ENCODE measurements at regions not wholly inside any gene's neighbourhood (a gene's known extent, or its start where the extent isn't known, plus 50 kb on each side); places are given as distances from the start of the nearest gene placed in this dataset.
"Not testable (repeated sequence)": the region's sequence is repeated elsewhere in the genome, so short reads cannot be mapped to it uniquely, and the experiment has no call there.

DNA sequence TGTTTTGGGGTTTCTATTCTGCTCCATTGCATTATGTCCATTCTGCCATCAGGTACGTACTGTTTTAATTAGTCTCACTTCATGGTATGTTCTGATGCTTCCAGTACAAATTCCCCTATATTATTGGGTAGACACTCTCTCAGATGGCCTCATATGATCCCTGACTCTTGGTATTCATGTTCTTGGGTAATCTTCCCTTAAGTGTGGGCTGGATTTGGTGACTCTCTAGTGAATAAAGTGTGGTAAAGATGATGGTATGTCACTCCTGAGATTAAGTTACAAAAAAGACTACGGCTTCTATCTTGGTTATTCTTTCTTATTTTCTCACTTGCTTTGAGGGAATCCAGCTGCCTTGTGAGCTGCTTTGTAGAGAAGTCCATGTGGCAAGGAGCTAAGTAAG, 89.6 kb upstream of the TBC1D5 start:
- no peaks in the 10 kb centered on the region for H3K4me1 ChIP-seq (ENCODE audit: control insufficient read depth, insufficient read depth, low read length, poor library complexity, severe bottlenecking)
- DNase-seq, result no peak
- H3K27ac ChIP-seq (ENCODE audit: insufficient read depth, low read length, poor library complexity, severe bottlenecking), result no peak overlapping the region
- H3K9me3 ChIP-seq (ENCODE audit: control insufficient read depth, low read length), result no peaks in the 10 kb centered on the region
- H3K27me3 ChIP-seq (replicated peaks; ENCODE audit: control insufficient read depth, insufficient read depth, low read length, poor library complexity, severe bottlenecking), result peaks cover 4% of the 10 kb centered on the region
- no peak overlapping the region for H3K4me3 ChIP-seq (ENCODE audit: insufficient read depth, low read depth, low read length, poor library complexity, severe bottlenecking)
- H3K36me3 ChIP-seq (ENCODE audit: control insufficient read depth, insufficient read depth, low read length), result no peaks in the 10 kb centered on the region

- H3K27ac ChIP-seq (ENCODE audit: insufficient read depth, low read length, poor library complexity, severe bottlenecking), result no peak overlapping the region
- DNase-seq, result no peak
These were observed 88.9 kb upstream of the TBC1D5 start for GRCh38 chr3:17831366-17831765.

GRCh38 chr3:17830788-17831187, 88.4 kb upstream of the TBC1D5 start:
- Histone ChIP-seq H3K36me3 (ENCODE audit: control insufficient read depth, insufficient read depth, low read length) (no peaks in the 10 kb centered on the region), H3K9me3 (ENCODE audit: control insufficient read depth, low read length) (no peaks in the 10 kb centered on the region), H3K27me3 (replicated peaks; ENCODE audit: control insufficient read depth, insufficient read depth, low read length, poor library complexity, severe bottlenecking) (no peaks in the 10 kb centered on the region), H3K4me1 (ENCODE audit: control insufficient read depth, insufficient read depth, low read length, poor library complexity, severe bottlenecking) (no peaks in the 10 kb centered on the region), H3K4me3 (ENCODE audit: insufficient read depth, low read depth, low read length, poor library complexity, severe bottlenecking) (no peak overlapping the region), H3K27ac (ENCODE audit: insufficient read depth, low read length, poor library complexity, severe bottlenecking) (no peak overlapping the region)
- no peak for DNase-seq

More at GRCh38 chr3:17831366-17831765, 88.9 kb upstream of the TBC1D5 start:
- Histone ChIP-seq H3K9me3 (ENCODE audit: control insufficient read depth, low read length) (no peaks in the 10 kb centered on the region), H3K4me1 (ENCODE audit: control insufficient read depth, insufficient read depth, low read length, poor library complexity, severe bottlenecking) (no peaks in the 10 kb centered on the region), H3K36me3 (ENCODE audit: control insufficient read depth, insufficient read depth, low read length) (no peaks in the 10 kb centered on the region), H3K27me3 (replicated peaks; ENCODE audit: control insufficient read depth, insufficient read depth, low read length, poor library complexity, severe bottlenecking) (no peaks in the 10 kb centered on the region), H3K4me3 (ENCODE audit: insufficient read depth, low read depth, low read length, poor library complexity, severe bottlenecking) (no peak overlapping the region)

- H3K36me3 ChIP-seq (ENCODE audit: control insufficient read depth, insufficient read depth, low read length), result no peaks in the 10 kb centered on the region
- H3K4me3 ChIP-seq (ENCODE audit: insufficient read depth, low read depth, low read length, poor library complexity, severe bottlenecking), result no peak overlapping the region
- no peak for DNase-seq
- H3K4me1 ChIP-seq (ENCODE audit: control insufficient read depth, insufficient read depth, low read length, poor library complexity, severe bottlenecking), result no peaks in the 10 kb centered on the region
- no peak overlapping the region for H3K27ac ChIP-seq (ENCODE audit: insufficient read depth, low read length, poor library complexity, severe bottlenecking)
- no peaks in the 10 kb centered on the region for H3K27me3 ChIP-seq (replicated peaks; ENCODE audit: control insufficient read depth, insufficient read depth, low read length, poor library complexity, severe bottlenecking)
- H3K9me3 ChIP-seq (ENCODE audit: control insufficient read depth, low read length), result no peaks in the 10 kb centered on the region
These were observed 86.0 kb upstream of the TBC1D5 start for GRCh38 chr3:17828388-17828787.

DNA sequence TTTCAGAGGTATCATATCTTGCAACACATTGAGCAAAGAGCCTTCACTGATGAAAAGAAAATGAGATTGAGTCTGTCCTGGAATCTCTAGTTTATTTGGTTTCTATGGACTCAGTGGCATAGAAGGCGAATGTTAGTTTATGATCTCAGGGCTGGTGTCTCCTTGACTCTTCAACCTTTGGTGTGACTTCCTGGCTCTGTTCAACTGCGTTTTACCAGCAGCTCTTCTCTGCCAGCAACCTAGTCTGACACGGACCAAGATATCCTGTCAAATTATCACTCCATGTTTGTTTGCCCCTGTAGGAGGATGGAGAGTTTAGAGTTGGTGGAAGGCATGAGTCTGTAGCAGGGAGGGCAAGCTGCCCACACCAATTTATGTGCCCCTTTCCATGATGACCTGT, 82.9 kb upstream of the TBC1D5 start:
- Histone ChIP-seq H3K4me3 (ENCODE audit: insufficient read depth, low read depth, low read length, poor library complexity, severe bottlenecking) (no peak overlapping the region), H3K36me3 (ENCODE audit: control insufficient read depth, insufficient read depth, low read length) (no peaks in the 10 kb centered on the region), H3K4me1 (ENCODE audit: control insufficient read depth, insufficient read depth, low read length, poor library complexity, severe bottlenecking) (no peaks in the 10 kb centered on the region), H3K27ac (ENCODE audit: insufficient read depth, low read length, poor library complexity, severe bottlenecking) (no peak overlapping the region), H3K27me3 (replicated peaks; ENCODE audit: control insufficient read depth, insufficient read depth, low read length, poor library complexity, severe bottlenecking) (no peaks in the 10 kb centered on the region), H3K9me3 (ENCODE audit: control insufficient read depth, low read length) (no peaks in the 10 kb centered on the region)
- DNase-seq, result no peak

DNA sequence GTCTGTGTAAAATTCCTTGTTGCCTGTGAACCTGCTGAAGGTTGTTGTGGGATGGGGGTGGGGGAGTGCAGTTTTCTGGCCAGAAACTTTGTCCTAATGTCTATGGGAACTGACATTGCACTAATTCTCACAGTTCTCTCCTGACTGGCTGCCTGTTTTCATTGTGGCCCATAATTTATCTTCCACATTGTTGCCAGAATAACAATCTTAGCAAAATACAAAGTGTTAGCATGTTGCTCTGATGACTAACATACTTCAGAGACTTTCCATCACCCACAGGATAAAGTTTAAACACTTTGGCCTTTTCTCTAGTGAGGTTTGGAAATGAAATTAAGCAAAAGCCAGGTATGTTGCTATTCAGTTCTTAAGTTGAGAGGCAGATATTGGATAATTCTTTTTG, 81.4 kb upstream of the TBC1D5 start:
- H3K27me3 ChIP-seq (replicated peaks; ENCODE audit: control insufficient read depth, insufficient read depth, low read length, poor library complexity, severe bottlenecking), result no peaks in the 10 kb centered on the region
- H3K27ac ChIP-seq (ENCODE audit: insufficient read depth, low read length, poor library complexity, severe bottlenecking), result no peak overlapping the region
- DNase-seq, result no peak
- no peak overlapping the region for H3K4me3 ChIP-seq (ENCODE audit: insufficient read depth, low read depth, low read length, poor library complexity, severe bottlenecking)
- no peaks in the 10 kb centered on the region for H3K9me3 ChIP-seq (ENCODE audit: control insufficient read depth, low read length)
- no peaks in the 10 kb centered on the region for H3K36me3 ChIP-seq (ENCODE audit: control insufficient read depth, insufficient read depth, low read length)
- H3K4me1 ChIP-seq (ENCODE audit: control insufficient read depth, insufficient read depth, low read length, poor library complexity, severe bottlenecking), result no peaks in the 10 kb centered on the region

DNA sequence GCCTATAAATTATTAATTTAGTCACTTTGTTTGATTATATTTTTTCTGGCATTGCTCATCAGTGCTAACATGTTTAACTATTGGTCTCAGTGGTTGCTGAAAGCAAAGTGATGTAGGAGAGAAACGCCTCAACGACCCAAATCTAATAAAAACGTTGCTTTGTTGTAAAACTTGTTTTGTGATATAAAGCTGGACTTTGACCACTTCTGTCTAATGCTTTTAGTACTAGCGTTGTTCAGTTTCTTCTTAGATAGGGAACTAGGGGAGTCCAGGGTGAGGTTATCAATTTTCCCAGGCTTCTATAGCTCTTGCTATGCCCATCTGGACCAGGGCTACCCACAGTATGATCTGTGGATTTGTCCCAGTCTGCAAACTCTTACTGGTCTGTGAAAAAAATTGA, 80.6 kb upstream of the TBC1D5 start:
- H3K27me3 ChIP-seq (replicated peaks; ENCODE audit: control insufficient read depth, insufficient read depth, low read length, poor library complexity, severe bottlenecking), result no peaks in the 10 kb centered on the region
- no peak for DNase-seq
- no peak overlapping the region for H3K4me3 ChIP-seq (ENCODE audit: insufficient read depth, low read depth, low read length, poor library complexity, severe bottlenecking)
- H3K9me3 ChIP-seq (ENCODE audit: control insufficient read depth, low read length), result no peaks in the 10 kb centered on the region
- no peaks in the 10 kb centered on the region for H3K36me3 ChIP-seq (ENCODE audit: control insufficient read depth, insufficient read depth, low read length)
- no peaks in the 10 kb centered on the region for H3K4me1 ChIP-seq (ENCODE audit: control insufficient read depth, insufficient read depth, low read length, poor library complexity, severe bottlenecking)
- no peak overlapping the region for H3K27ac ChIP-seq (ENCODE audit: insufficient read depth, low read length, poor library complexity, severe bottlenecking)

DNA sequence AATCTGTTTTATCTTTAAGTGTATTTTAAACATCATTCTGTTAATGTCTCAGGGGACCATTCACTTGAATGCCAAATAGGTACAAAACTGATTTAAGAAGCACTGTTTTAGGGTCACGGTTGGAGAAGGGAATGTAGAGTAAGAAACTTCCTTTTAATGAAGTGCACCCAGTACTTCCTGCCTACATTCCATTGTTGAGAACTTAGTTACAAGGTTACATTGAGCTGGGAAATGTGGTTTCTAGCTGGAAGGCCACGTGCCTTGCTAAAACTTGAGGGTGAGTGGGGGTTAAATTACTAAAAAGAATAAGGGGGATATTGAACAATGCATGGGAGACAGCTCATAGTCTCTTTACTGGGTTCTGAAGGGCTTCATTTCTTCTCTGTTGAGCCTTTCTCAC, 78.3 kb upstream of the TBC1D5 start:
- no peak overlapping the region for H3K27ac ChIP-seq (ENCODE audit: insufficient read depth, low read length, poor library complexity, severe bottlenecking)
- no peak for DNase-seq
- no peaks in the 10 kb centered on the region for H3K9me3 ChIP-seq (ENCODE audit: control insufficient read depth, low read length)
- H3K27me3 ChIP-seq (replicated peaks; ENCODE audit: control insufficient read depth, insufficient read depth, low read length, poor library complexity, severe bottlenecking), result no peaks in the 10 kb centered on the region
- H3K36me3 ChIP-seq (ENCODE audit: control insufficient read depth, insufficient read depth, low read length), result no peaks in the 10 kb centered on the region
- H3K4me1 ChIP-seq (ENCODE audit: control insufficient read depth, insufficient read depth, low read length, poor library complexity, severe bottlenecking), result no peaks in the 10 kb centered on the region
- H3K4me3 ChIP-seq (ENCODE audit: insufficient read depth, low read depth, low read length, poor library complexity, severe bottlenecking), result no peak overlapping the region

GRCh38 chr3:17820275-17820674, 77.8 kb upstream of the TBC1D5 start:
- DNase-seq, result no peak
- Histone ChIP-seq H3K4me3 (ENCODE audit: insufficient read depth, low read depth, low read length, poor library complexity, severe bottlenecking) (no peak overlapping the region), H3K4me1 (ENCODE audit: control insufficient read depth, insufficient read depth, low read length, poor library complexity, severe bottlenecking) (no peaks in the 10 kb centered on the region), H3K27me3 (replicated peaks; ENCODE audit: control insufficient read depth, insufficient read depth, low read length, poor library complexity, severe bottlenecking) (no peaks in the 10 kb centered on the region), H3K36me3 (ENCODE audit: control insufficient read depth, insufficient read depth, low read length) (no peaks in the 10 kb centered on the region), H3K9me3 (ENCODE audit: control insufficient read depth, low read length) (no peaks in the 10 kb centered on the region), H3K27ac (ENCODE audit: insufficient read depth, low read length, poor library complexity, severe bottlenecking) (no peak overlapping the region)

DNA sequence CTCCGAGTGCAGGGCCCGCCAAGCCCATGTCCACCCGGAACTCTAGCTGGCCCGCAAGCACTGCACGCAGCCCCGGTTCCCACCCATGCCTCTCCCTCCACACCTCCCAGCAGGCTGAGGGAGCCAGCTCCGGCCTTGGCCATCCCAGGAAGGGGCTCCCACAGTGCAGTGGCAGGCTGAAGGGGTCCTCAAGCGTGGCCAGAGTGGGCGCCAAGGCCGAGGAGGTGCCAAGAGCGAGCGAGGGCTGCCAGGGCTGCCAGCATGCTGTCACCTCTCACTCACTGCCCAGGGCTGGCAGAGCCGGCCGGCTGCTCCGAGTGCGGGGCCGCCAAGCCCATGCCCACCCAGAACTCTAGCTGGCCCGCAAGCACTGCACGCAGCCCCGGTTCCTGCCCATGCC, 75.5 kb upstream of the TBC1D5 start:
- H3K4me1 ChIP-seq (ENCODE audit: control insufficient read depth, insufficient read depth, low read length, poor library complexity, severe bottlenecking); H3K27me3 ChIP-seq (replicated peaks; ENCODE audit: control insufficient read depth, insufficient read depth, low read length, poor library complexity, severe bottlenecking); H3K27ac ChIP-seq (ENCODE audit: insufficient read depth, low read length, poor library complexity, severe bottlenecking); H3K9me3 ChIP-seq (ENCODE audit: control insufficient read depth, low read length); H3K4me3 ChIP-seq (ENCODE audit: insufficient read depth, low read depth, low read length, poor library complexity, severe bottlenecking); H3K36me3 ChIP-seq (ENCODE audit: control insufficient read depth, insufficient read depth, low read length); DNase-seq: not testable (repeated sequence)

DNA sequence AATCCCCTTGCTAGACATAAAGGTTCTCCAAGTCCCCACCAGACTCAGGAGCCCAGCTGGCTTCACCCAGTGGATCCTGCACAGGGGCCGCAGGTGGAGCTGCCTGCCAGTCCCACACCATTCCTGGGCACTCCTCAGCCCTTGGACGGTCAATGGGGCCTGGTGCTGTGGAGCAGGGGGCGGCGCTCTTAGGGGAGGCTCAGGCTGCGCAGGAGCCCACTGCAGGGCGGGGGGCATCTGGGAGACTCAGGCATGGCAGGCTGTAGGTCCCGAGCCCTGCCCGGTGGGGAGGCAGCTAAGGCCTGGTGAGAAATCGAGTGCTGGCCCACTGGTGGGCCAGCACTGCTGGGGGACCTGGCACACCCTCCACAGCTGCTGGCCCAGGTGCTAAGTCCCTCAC, 75.1 kb upstream of the TBC1D5 start:
- H3K36me3 ChIP-seq (ENCODE audit: control insufficient read depth, insufficient read depth, low read length), result no peaks in the 10 kb centered on the region
- no peaks in the 10 kb centered on the region for H3K27me3 ChIP-seq (replicated peaks; ENCODE audit: control insufficient read depth, insufficient read depth, low read length, poor library complexity, severe bottlenecking)
- H3K4me3 ChIP-seq (ENCODE audit: insufficient read depth, low read depth, low read length, poor library complexity, severe bottlenecking), result no peak overlapping the region
- no peaks in the 10 kb centered on the region for H3K9me3 ChIP-seq (ENCODE audit: control insufficient read depth, low read length)
- no peak for DNase-seq
- no peak overlapping the region for H3K27ac ChIP-seq (ENCODE audit: insufficient read depth, low read length, poor library complexity, severe bottlenecking)
- no peaks in the 10 kb centered on the region for H3K4me1 ChIP-seq (ENCODE audit: control insufficient read depth, insufficient read depth, low read length, poor library complexity, severe bottlenecking)
